H1 (cell line): ENCODE measurements at regions not wholly inside any gene's neighbourhood (a gene's known extent, or its start where the extent isn't known, plus 50 kb on each side); places are given as distances from the start of the nearest gene placed in this dataset.

Experiments used
- CTCF ChIA-PET: fragments of 300-600 bp; sonication (Branson Sonifier 250); formaldehyde crosslinking; loops from one replicate; lab custom pipeline; 2021; ENCODE audit not compliant: partially characterized antibody; lab: Charles Lee
- POLR2A ChIA-PET: fragments of 300-600 bp; sonication (Branson Sonifier 250); formaldehyde crosslinking; loops from one replicate; lab custom pipeline; 2021; ENCODE audit warnings: inconsistent platforms; ENCODE audit not compliant: partially characterized antibody; lab: Charles Lee
- DNase-seq, 2 experiments: peaks; one replicate each; pipeline versions ENCODE4 v3.0.0 to v3.0.0-alpha.2; 2010 to 2022; ENCODE audit warnings: low spot score in 2 of 2, low read depth in 1 of 2, mixed read lengths in 1 of 2
- FAIRE-seq: peaks from 2 replicates; lab custom pipeline; 2011; peaks lifted over from hg19 to GRCh38; lab: Jason Lieb, UNC
- H2AFZ ChIP-seq: 2 replicates; pipeline ENCODE4 v1.8.1; 2012; ENCODE audit warnings: low read length, inconsistent platforms
- H2AK5ac ChIP-seq: 2 replicates; pipeline ENCODE4 v1.6.1; 2013; ENCODE audit warnings: low read depth, low read length
- H2BK120ac ChIP-seq: replicated peaks from 2 replicates; pipeline ENCODE3; 2013; ENCODE audit warnings: low read depth, low read length, inconsistent platforms
- H2BK12ac ChIP-seq: 2 replicates; pipeline ENCODE4 v1.6.1; 2013; ENCODE audit warnings: low read depth, low read length
- H2BK15ac ChIP-seq: 2 replicates; pipeline ENCODE4 v1.6.1; 2013; ENCODE audit warnings: low read length
- H2BK20ac ChIP-seq: 2 replicates; pipeline ENCODE4 v1.6.1; 2013; ENCODE audit warnings: low read length
- H2BK5ac ChIP-seq: 2 replicates; pipeline ENCODE4 v1.6.1; 2013; ENCODE audit warnings: low read depth, low read length
- H3K14ac ChIP-seq: 2 replicates; pipeline ENCODE4 v1.6.1; 2013; ENCODE audit warnings: inconsistent platforms; ENCODE audit not compliant: insufficient read length
- H3K18ac ChIP-seq: 2 replicates; pipeline ENCODE4 v1.6.1; 2013; ENCODE audit warnings: low read length; ENCODE audit errors: extremely low read depth
- H3K23ac ChIP-seq: 2 replicates; pipeline ENCODE4 v1.6.1; 2013; ENCODE audit warnings: inconsistent platforms; ENCODE audit not compliant: insufficient read length
- H3K23me2 ChIP-seq: 2 replicates; pipeline ENCODE4 v1.6.1; 2013; ENCODE audit warnings: low read depth, low read length
- H3K27ac ChIP-seq: 2 replicates; pipeline ENCODE4 v1.6.1; 2011; ENCODE audit warnings: low read depth, low read length, inconsistent platforms
- H3K27me3 ChIP-seq, 4 experiments: replicated peaks in 1 of 4; 1 replicate in 1 of 4; 2 replicates in 3 of 4; pipeline versions ENCODE4 v1.6.1 to v1.8.1; 2011 to 2013; ENCODE audit warnings: low read length in 3 of 4, mild to moderate bottlenecking in 3 of 4, inconsistent platforms in 2 of 4, mixed read lengths in 2 of 4, moderate library complexity in 1 of 4; ENCODE audit not compliant: control insufficient read depth in 3 of 4, insufficient read depth in 3 of 4; ENCODE audit errors: extremely low read depth in 1 of 4
- H3K36me3 ChIP-seq, 4 experiments: 2 replicates each; pipeline versions ENCODE4 v1.6.1 to v1.8.1; 2011 to 2013; ENCODE audit warnings: mild to moderate bottlenecking in 4 of 4, low read length in 3 of 4, moderate library complexity in 2 of 4, control low read depth in 1 of 4, inconsistent platforms in 1 of 4; ENCODE audit not compliant: insufficient read depth in 4 of 4, control insufficient read depth in 2 of 4
- H3K4ac ChIP-seq: replicated peaks from 2 replicates; pipeline ENCODE3; 2013; ENCODE audit warnings: low read length, low read depth, mixed read lengths, inconsistent platforms; ENCODE audit not compliant: insufficient read length
- H3K4me1 ChIP-seq, 4 experiments: replicated peaks in 1 of 4; 1 replicate in 1 of 4; 2 replicates in 3 of 4; pipeline versions ENCODE4 v1.6.1 to v1.8.1; 2011 to 2013; ENCODE audit warnings: low read length in 3 of 4, inconsistent platforms in 2 of 4, mixed read lengths in 1 of 4; ENCODE audit not compliant: insufficient read depth in 4 of 4, control insufficient read depth in 3 of 4
- H3K4me2 ChIP-seq, 2 experiments: 2 replicates each; pipeline versions ENCODE4 v1.6.1 to v1.8.1; 2011 to 2013; ENCODE audit warnings: low read depth in 2 of 2, low read length in 2 of 2, control low read depth in 1 of 2, inconsistent platforms in 1 of 2, mild to moderate bottlenecking in 1 of 2; ENCODE audit not compliant: insufficient read depth in 1 of 2
- H3K4me3 ChIP-seq, 4 experiments: fragments of 200-600, 300-600 bp in 1 of 4; sonication (generic), shearing (Covaris generic), sonication (Bioruptor Twin) in 1 of 4; 2 replicates each; pipeline versions ENCODE4 v1.5.1 to v1.8.1; 2011 to 2016; ENCODE audit warnings: low read length in 4 of 4, low read depth in 3 of 4, control low read depth in 2 of 4, inconsistent platforms in 2 of 4, mild to moderate bottlenecking in 2 of 4, mixed read lengths in 1 of 4, moderate library complexity in 1 of 4; ENCODE audit not compliant: insufficient read depth in 2 of 4; ENCODE audit errors: extremely low read depth in 1 of 4
- H3K56ac ChIP-seq: replicated peaks from 2 replicates; pipeline ENCODE3; 2013; ENCODE audit warnings: low read depth, mild to moderate bottlenecking, mixed read lengths, low read length, inconsistent platforms; ENCODE audit not compliant: insufficient read length
- H3K79me1 ChIP-seq: 2 replicates; pipeline ENCODE4 v1.6.1; 2013; ENCODE audit warnings: low read depth, low read length, control low read depth
- H3K79me2 ChIP-seq, 2 experiments: 2 replicates each; pipeline versions ENCODE4 v1.6.1 to v1.8.1; 2012 to 2013; ENCODE audit warnings: low read length in 2 of 2, mild to moderate bottlenecking in 2 of 2, inconsistent platforms in 1 of 2; ENCODE audit not compliant: insufficient read depth in 2 of 2, control insufficient read depth in 1 of 2
- H3K9ac ChIP-seq, 4 experiments: replicated peaks in 1 of 4; 1 replicate in 1 of 4; 2 replicates in 3 of 4; pipeline versions ENCODE4 v1.6.1 to v1.8.1; 2011 to 2013; ENCODE audit warnings: low read depth in 3 of 4, low read length in 3 of 4, control low read depth in 2 of 4, mild to moderate bottlenecking in 2 of 4, moderate library complexity in 2 of 4, inconsistent platforms in 1 of 4; ENCODE audit errors: extremely low read depth in 1 of 4
- H3K9me3 ChIP-seq, 2 experiments: 2 replicates each; pipeline versions ENCODE4 v1.6.1 to v1.8.1; 2012 to 2013; ENCODE audit warnings: mild to moderate bottlenecking in 2 of 2, moderate library complexity in 2 of 2, control low read depth in 1 of 2, inconsistent platforms in 1 of 2, low read depth in 1 of 2, low read length in 1 of 2, mixed read lengths in 1 of 2; ENCODE audit not compliant: insufficient read depth in 2 of 2
- H4K20me1 ChIP-seq, 2 experiments: replicated peaks in 1 of 2; 2 replicates each; pipeline versions ENCODE3 to v1.8.1; 2011 to 2013; ENCODE audit warnings: inconsistent platforms in 2 of 2, low read length in 2 of 2, mild to moderate bottlenecking in 1 of 2; ENCODE audit not compliant: insufficient read depth in 2 of 2, control insufficient read depth in 1 of 2
- H4K5ac ChIP-seq: 2 replicates; pipeline ENCODE4 v1.6.1; 2013; ENCODE audit warnings: low read length, low read depth, mixed read lengths, inconsistent platforms; ENCODE audit not compliant: insufficient read length
- H4K8ac ChIP-seq: 2 replicates; pipeline ENCODE4 v1.8.0; 2013; ENCODE audit warnings: mild to moderate bottlenecking, moderate library complexity, low read length, inconsistent platforms; ENCODE audit not compliant: insufficient read depth; ENCODE audit errors: extremely low read depth
- H4K91ac ChIP-seq: replicated peaks from 2 replicates; pipeline ENCODE3; 2013; ENCODE audit warnings: low read length, mixed read lengths, inconsistent platforms; ENCODE audit not compliant: insufficient read length
- CEBPB ChIP-seq: IDR thresholded peaks from 2 replicates; pipeline ENCODE4 v1.6.1; 2012; ENCODE audit warnings: low read depth, low read length
- KDM4A ChIP-seq: IDR thresholded peaks from one replicate; pipeline ENCODE4 v1.7.1; 2012; ENCODE audit warnings: low read depth, mild to moderate bottlenecking, moderate library complexity, low read length, inconsistent platforms; ENCODE audit not compliant: severe bottlenecking
- RFX5 ChIP-seq: IDR thresholded peaks from 2 replicates; pipeline ENCODE4 v1.6.1; 2011; ENCODE audit warnings: low read depth, low read length, improper control_type of control experiment, borderline replicate concordance
- RNF2 ChIP-seq: fragments of 200-900, 300-1000 bp; sonication (generic); IDR thresholded peaks from 2 replicates; pipeline ENCODE4 v1.7.1; 2016; ENCODE audit warnings: borderline replicate concordance, low read depth, mild to moderate bottlenecking, antibody characterized with exemption, low read length; ENCODE audit not compliant: poor library complexity, severe bottlenecking; ENCODE audit errors: missing control alignments
- WGBS, 2 experiments: shearing (Covaris generic) in 1 of 2; methylation state at CpG; one replicate each; pipeline versions ENCODE4 v1.1.6 to v1.1.7; 2013 to 2015; ENCODE audit warnings: low lambda C conversion rate in 2 of 2, mixed read lengths in 2 of 2, inconsistent platforms in 1 of 2, low coverage in 1 of 2, missing lambda C conversion rate in 1 of 2; ENCODE audit not compliant: insufficient replicate concordance in 2 of 2, insufficient coverage in 1 of 2, insufficient read length in 1 of 2; ENCODE audit errors: extremely low coverage in 1 of 2, missing lambda C conversion rate in 1 of 2; 5-methylcytosine and 5-hydroxymethylcytosine counted together

GRCh38 chr1:77631302-77631701, 51.2 kb downstream of the ZZZ3 start:
- H3K23ac ChIP-seq, result no peak overlapping the region
- H4K8ac ChIP-seq, result no peak overlapping the region
- no peak overlapping the region for H4K91ac ChIP-seq
- H2BK120ac ChIP-seq, result no peak overlapping the region
- no peak overlapping the region for H3K4me3 ChIP-seq
- no peak overlapping the region for H2AFZ ChIP-seq
- H3K23me2 ChIP-seq, result no peaks in the 10 kb centered on the region
- no peak overlapping the region for H4K5ac ChIP-seq
- no peaks in the 10 kb centered on the region for H3K79me1 ChIP-seq
- H4K20me1 ChIP-seq, result peaks cover 1 to 4% of the 10 kb centered on the region in 2 experiments
- ChIA-PET POLR2A (no interaction called here), CTCF (no interaction called here)
- H3K36me3 ChIP-seq, result peaks cover 0 to 30% (median 16%) of the 10 kb centered on the region in 4 experiments; a peak in 6 of 8 replicates
- no peaks in the 10 kb centered on the region for H3K9me3 ChIP-seq
- no peak overlapping the region for H2BK12ac ChIP-seq
- no peak overlapping the region for H3K14ac ChIP-seq
- H2AK5ac ChIP-seq, result no peak overlapping the region
- FAIRE-seq (no peak), DNase-seq (no peak)
- H3K4me1 ChIP-seq, result peaks cover 0 to 6% (median 3%) of the 10 kb centered on the region in 4 experiments; a peak in 3 of 7 replicates
- H2BK20ac ChIP-seq, result no peak overlapping the region
- no peak overlapping the region for H2BK15ac ChIP-seq
- no peak overlapping the region for H3K9ac ChIP-seq
- H3K4me2 ChIP-seq, result no peak overlapping the region
- no peak overlapping the region for H3K56ac ChIP-seq
- H3K27me3 ChIP-seq, result no peaks in the 10 kb centered on the region
- no peak overlapping the region for H2BK5ac ChIP-seq
- H3K79me2 ChIP-seq, result no peaks in the 10 kb centered on the region
- H3K4ac ChIP-seq, result no peak overlapping the region
- H3K27ac ChIP-seq, result no peak overlapping the region
- WGBS, 2 experiments, result 94% methylated on average over 1 of the region's 1 CpG; no CpG with 5 or more reads in 1 of the 2 experiments
- no peak overlapping the region for H3K18ac ChIP-seq
- TF ChIP-seq CEBPB (no peak), RNF2 (no peak), RFX5 (no peak), KDM4A (no peak)
